Heart left ventricle (tissue), 13 donors: ENCODE measurements at regions not wholly inside any gene's neighbourhood (a gene's known extent, or its start where the extent isn't known, plus 50 kb on each side); places are given as distances from the start of the nearest gene placed in this dataset.

Source experiments
- CTCF ChIP-seq, 12 donors: fragments of 200-600 bp; sonication (generic) in 4 of 12; IDR thresholded peaks; one replicate each; pipeline versions ENCODE4 v1.5.0 to v1.8.0; 2018 to 2022; ENCODE audit warnings: antibody characterized with exemption in 12 of 12, mild to moderate bottlenecking in 5 of 12
- POLR2A ChIP-seq, 2 donors: fragments of 450-650 bp; IDR thresholded peaks; one replicate each; pipeline ENCODE4 v1.6.1; 2017; ENCODE audit warnings: antibody characterized with exemption in 2 of 2, mild to moderate bottlenecking in 2 of 2, moderate library complexity in 2 of 2
- donor health status: ischemic (EF 13 %, LVEDD 7.1; RV severe dilation, severe dysfunction).
- donor health status: DM: no; HTN: yes; CAD: no.
- donor health status: DM: no; HTN: no; CAD: no.
- donor health status: ischemic (EF 25% LVEDD 6.9; RV normal size, moderate dysfunction).
- donor health status: ischemic (EF 25% LVEDD 5.7; RV mildly dilated, moderate dysfunction).
- donor health status: ischemic (EF 35%, LVEDD 5.7; RV mildly dilated, moderate dysfunction).
- donor health status: nonischemic (EF 11% LVEDD 7.7; RV severe dilation, severe dysfunction).
- donor health status: DM: yes; HTN: yes; CAD: no.
- donor health status: PGD.
- donor health status: ischemic (EF 29% LVEDD 5.4; RV normal size, mild dysfunction).
- donor health status: nonischemic (EF 23%, LVEDD 6.1; RV moderate dilation, normal function).

- TF ChIP-seq CTCF (IDR thresholded peaks at IDR 0.05), result no peak
- TF ChIP-seq POLR2A (IDR thresholded peaks at IDR 0.05), result no peak
Observed at GRCh38 chr7:159218170-159218569, 73.5 kb upstream of the VIPR2 start.
